NCI-H748 treated with DMSO at 0.1 percent for 48 hours (cell line): ENCODE measurements at regions not wholly inside any gene's neighbourhood (a gene's known extent, or its start where the extent isn't known, plus 50 kb on each side); places are given as distances from the start of the nearest gene placed in this dataset.
A peak's percentile ranks its signal among the peaks of the same experiment; 100 is the strongest.
"Not testable (repeated sequence)": the region's sequence is repeated elsewhere in the genome, so short reads cannot be mapped to it uniquely, and the experiment has no call there.

Experiments
- DNase-seq: peaks from one replicate; lab custom pipeline; 2025; lab: John Stamatoyannopoulos, UW

- DNase-seq: peak; percentile 100
Measured at GRCh38 chr6:79810185-79810705, 137.1 kb downstream of the ELOVL4 start.

- peak; percentile 66 for DNase-seq
Measured at GRCh38 chr6:79808921-79809320, 138.4 kb downstream of the ELOVL4 start.

DNA sequence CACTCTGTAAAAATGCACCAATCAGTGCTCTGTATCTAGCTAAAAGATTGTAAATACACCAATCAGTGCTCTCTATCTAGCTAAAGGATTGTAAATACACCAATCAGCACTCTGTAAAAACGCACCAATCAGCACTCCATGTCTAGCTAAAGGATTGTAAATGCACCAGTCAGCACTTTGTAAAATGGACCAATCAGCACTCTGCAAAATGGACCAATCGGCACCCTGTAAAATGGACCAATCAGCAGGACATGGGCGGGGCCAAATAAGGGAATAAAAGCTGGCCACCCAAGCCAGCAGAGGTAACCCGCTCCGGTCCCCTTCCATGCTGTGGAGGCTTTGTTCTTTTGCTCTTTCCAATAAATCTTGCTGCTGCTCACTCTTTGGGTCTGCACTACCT is 140.7 kb downstream of the ELOVL4 start:
- not testable (repeated sequence) for DNase-seq

GRCh38 chr6:79804732-79805131 is 142.6 kb downstream of the ELOVL4 start:
- DNase-seq: no peak

DNA sequence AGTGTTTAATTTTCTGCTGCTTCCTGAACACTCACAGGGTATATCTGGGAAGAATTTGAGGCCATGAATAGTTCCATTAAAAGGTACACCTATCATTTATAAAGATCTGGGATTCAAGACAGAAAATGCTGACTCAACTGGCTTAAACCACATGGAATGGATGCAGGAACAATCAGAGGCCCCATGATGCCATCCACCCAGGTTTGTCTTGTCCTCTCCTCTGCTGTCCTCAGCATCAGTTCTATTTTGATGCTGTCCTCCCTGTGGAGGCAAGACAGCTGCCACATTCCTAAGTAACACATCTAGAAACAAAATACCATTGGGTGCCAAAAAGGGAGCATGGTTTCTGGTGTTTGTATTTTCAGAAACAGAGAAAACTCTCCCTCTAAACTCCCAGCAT is 143.4 kb downstream of the ELOVL4 start:
- no peak for DNase-seq

GRCh38 chr6:79802657-79803300 is 144.6 kb downstream of the ELOVL4 start:
- no peak for DNase-seq

DNA sequence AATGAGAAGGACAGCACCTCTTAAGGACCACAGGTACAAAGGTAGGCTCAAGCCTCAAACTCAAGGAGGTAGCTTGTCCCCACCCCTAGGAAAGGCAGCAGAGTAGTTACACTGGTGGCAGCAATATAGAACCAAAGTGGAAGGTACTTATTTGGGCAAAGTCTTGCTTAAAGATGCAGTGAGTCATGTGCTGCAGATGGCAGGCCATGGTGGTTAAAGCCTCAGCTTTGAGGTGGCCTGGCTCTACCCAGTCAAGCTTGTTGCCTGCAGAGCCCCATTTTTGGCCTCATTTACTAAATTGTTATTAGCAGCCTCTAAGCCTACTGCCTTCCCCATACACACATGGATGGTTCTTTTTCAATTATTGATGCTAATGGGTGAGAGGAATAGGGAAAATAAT is 146.0 kb downstream of the ELOVL4 start:
- no peak for DNase-seq

DNA sequence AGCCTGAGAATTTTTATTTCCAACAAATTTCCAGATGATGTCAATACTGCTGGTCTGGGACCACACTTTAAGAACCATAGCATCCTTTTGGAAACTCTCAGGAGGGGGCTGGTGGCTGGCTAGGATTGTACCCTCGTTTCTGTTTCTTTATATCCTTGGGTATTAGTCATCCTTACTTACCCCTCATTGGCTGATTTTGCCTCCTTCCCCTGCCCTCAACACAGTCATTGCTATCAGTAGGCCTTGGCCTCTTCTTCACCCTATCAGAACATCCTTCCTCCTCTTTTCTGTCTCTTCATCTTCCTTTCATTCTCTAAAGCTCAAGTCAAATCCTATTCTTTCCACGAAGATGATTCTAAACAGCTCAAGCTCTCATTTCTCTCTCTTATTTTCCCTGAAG is 148.5 kb downstream of the ELOVL4 start:
- DNase-seq: no peak

DNA sequence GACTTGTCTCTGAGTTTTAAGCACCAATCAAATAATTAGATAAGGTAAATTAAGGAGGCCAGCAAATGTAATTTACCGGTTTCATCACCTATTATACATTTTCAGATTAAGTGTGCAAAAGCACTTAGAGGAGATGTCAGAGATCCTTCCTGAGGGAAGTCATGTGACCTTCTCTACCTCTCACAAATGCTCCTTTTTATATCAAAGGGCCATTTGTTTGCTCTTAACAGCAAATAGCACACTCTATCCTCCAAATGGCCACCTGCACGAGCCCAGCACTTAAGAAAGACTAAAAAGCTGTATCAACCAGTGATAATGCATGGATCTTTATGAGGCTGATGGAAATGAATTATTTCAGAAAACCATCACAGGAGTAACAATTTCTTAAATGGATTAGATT is 149.4 kb downstream of the ELOVL4 start:
- peak; percentile 60 for DNase-seq

GRCh38 chr6:79797163-79797764 is 150.1 kb downstream of the ELOVL4 start:
- DNase-seq: no peak

GRCh38 chr6:79796197-79796596 is 151.2 kb downstream of the ELOVL4 start:
- DNase-seq: no peak

DNA sequence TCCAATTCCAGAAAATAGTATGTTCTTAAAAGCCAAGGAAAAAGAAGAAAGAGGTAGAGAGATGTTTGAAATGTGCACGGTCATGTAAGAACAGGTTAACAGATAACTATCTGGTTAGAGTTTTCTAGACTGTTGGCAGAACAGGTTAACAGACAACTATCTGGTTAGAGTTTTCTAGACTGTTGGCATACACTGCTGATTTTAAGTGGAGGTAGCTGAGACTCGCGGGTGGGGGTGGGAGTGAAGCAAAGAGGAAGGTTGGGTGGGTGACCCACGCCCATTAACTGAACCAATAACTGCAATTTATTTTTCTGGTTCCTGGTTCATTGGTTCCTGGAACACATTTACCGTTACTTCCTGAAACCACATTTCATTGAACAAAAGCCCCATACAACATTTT is 157.5 kb downstream of the ELOVL4 start:
- DNase-seq: no peak

GRCh38 chr6:79788756-79789155 is 157.6 kb downstream of the SH3BGRL2 start:
- no peak for DNase-seq

GRCh38 chr6:79787626-79788025 is 156.5 kb downstream of the SH3BGRL2 start:
- no peak for DNase-seq

DNA sequence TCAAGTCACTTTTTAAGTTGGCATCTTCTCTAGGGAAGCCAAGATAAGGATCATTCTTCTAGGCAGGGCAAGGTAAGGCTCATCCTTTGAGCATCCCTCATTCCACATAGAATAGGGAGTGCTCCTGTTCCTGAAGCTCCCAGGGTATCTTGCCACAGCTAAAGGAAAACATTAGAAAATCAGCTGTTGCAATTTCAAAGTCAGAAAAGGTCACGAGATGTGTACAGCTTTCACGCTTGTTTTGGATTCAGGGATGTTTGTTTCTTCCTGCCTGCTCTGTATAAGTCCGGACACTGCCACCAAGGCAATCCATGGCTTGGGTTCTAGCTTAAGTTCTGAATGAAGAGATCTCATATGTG is 153.2 kb downstream of the SH3BGRL2 start:
- no peak for DNase-seq

DNA sequence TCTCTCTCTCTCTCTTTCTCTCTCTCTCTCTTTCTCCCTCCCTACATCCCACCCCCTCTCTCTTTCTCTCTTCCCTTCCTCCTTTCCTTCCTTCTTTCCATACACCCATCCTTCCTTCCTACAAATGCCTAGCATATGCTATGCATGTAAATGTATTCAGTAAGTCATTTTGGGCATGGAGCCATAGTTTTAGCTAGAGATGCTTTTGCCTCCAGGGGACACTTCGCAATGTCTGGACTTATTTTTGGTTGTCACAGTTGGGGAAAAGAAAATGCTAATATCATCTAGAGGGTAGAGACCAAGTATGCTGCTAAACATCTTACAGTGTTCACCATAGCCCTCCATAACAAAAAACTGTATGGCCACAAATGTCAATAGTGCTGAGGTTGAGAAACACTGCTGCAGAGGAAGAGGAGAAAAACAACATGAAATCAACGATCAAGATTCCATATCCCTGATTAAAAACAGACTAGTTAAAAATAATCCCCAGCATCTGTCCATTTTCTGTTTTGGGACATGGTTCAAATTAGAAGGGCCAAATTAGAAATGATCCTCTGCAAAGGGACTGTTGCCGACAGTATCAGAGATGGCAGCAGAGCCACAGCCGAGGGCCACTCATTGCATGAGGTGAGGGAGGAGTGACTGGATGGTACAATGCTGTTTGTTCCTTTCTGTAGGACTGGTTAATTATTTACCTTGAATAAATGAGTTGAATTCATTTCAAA is 152.7 kb downstream of the SH3BGRL2 start:
- DNase-seq: no peak

DNA sequence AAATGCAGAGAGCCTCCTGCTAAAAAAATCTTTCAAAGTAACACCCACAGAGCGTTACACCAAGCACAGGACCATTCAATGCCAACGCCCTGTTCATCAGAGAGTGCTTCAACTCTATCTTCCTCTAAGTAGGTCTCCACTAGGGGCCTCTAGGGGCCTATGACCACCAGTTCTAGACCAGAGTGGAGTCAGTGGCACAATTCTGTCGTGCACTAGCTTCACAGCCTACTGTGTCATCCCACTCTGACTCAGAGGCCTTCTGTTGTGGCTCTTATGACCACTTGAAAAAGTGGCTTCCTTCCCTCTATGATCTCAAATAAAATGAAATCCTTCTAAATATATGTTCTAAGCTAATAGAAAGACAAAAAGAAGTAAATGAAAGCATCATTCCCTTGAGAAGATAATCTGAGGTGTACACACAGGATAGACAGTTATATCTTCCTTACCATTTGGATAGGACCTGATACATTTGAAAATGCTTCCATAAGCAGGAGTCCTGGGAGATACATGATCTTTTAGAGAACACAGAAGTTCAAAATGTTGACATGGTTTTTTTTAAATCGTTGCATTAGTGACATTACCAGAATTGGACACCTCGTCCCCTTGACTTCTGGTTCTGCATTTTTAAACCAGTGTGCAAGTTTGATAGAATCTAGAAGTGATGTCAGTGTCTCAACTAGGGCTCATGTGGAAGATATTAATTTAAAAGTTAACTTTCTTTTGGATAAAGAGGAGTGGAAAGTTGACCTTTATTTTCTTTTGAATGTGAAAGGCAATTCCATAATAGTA is 151.9 kb downstream of the SH3BGRL2 start:
- no peak for DNase-seq

GRCh38 chr6:79781916-79782315 is 150.8 kb downstream of the SH3BGRL2 start:
- DNase-seq: no peak

- no peak for DNase-seq
Measured at GRCh38 chr6:79780881-79781280, 149.8 kb downstream of the SH3BGRL2 start.

- no peak for DNase-seq
Measured at GRCh38 chr6:79778816-79779215, 147.7 kb downstream of the SH3BGRL2 start.

DNA sequence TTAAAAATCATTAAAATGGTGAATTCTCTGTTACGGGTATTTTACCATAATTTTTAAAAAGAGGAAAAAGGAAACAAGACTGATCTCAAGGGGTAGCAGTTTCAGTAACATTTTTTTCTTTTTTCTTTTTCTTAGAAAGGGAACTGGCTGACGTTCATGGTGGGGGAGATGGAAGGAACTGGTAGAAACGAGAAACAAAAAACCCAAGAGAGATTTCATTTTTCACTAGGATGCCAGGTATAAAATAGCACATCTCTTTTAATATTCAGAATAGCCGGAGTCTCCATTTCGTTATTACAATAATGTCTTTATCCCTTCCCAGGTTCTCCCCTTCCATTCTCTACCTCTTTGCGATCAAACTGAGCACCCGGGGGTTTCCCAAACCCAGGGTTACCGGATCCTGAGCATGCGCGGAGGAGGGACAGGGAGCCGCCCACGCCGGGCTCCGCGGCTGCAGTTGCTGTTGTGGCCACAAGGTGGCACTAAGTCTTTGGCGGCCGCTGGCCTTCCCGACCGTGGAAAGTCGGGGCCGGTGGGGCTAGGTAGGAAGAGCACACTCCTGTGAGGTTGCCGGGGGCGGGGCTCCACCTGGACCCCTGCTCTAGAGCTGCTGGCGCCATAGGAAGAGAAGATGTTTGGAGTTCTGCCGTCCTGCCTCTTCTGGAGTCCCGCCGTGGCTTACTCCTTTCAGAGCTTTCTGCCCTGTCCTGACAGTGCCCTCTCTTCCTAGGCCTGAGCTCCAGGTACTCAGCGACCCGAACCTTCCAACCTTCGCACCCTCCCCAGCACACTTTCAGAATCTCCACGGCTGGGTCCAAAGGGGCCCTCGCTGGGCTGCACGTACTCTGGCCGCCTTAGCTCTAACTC is 146.8 kb downstream of the SH3BGRL2 start:
- DNase-seq: peak; percentile 78
